ENCODE measurements at regions not wholly inside any gene's neighbourhood (a gene's known extent, or its start where the extent isn't known, plus 50 kb on each side); places are given as distances from the start of the nearest gene placed in this dataset.
"Not testable (repeated sequence)": the region's sequence is repeated elsewhere in the genome, so short reads cannot be mapped to it uniquely, and the experiment has no call there.

DNA sequence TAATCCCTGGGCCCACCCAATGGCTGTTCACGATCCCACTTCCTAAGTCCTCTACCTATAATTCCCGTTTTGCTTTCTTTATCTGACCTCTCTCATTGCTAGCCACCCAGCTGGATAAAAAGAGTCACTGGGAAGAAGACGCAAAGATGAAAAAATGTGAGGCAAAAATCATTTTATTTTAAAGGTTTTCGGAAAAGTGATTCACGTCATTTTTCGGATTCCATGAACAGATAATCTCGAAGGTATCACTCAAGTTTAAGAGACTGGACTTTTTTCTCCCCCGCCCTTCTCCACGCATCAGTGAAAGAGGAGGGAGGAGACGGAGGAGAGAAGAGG is 266.6 kb downstream of the CGGBP1 start:
- no peak overlapping the region for H3K27ac ChIP-seq (ENCODE audit: low read length)
- H3K4me3 ChIP-seq (ENCODE audit: low read length) = no peak overlapping the region
- no peaks in the 10 kb centered on the region for H3K9me3 ChIP-seq (ENCODE audit: insufficient read depth, low read length)
- no peaks in the 10 kb centered on the region for H3K79me2 ChIP-seq (ENCODE audit: low read length)
- no peak overlapping the region for H3K4me2 ChIP-seq (ENCODE audit: low read length)
- H3K9ac ChIP-seq (ENCODE audit: low read length) = no peak overlapping the region
- no peak overlapping the region for H2AFZ ChIP-seq (ENCODE audit: low read depth, low read length)
- H3K4me1 ChIP-seq (ENCODE audit: low read length) = no peaks in the 10 kb centered on the region
- H3K27me3 ChIP-seq (ENCODE audit: low read depth, low read length) = no peaks in the 10 kb centered on the region
- H3K36me3 ChIP-seq (replicated peaks; ENCODE audit: low read depth, low read length) = no peaks in the 10 kb centered on the region
- TF ChIP-seq EZH2phosphoT487 (IDR thresholded peaks at IDR 0.05; ENCODE audit: low read depth) (no peak), CTCF (IDR thresholded peaks at IDR 0.05; ENCODE audit: low read depth, low read length) (no peak)
- H4K20me1 ChIP-seq (ENCODE audit: insufficient read depth, low read length) = no peaks in the 10 kb centered on the region

- no peaks in the 10 kb centered on the region for H3K79me2 ChIP-seq (ENCODE audit: low read length)
- H3K9me3 ChIP-seq (ENCODE audit: insufficient read depth, low read length) = no peaks in the 10 kb centered on the region
- no peaks in the 10 kb centered on the region for H3K4me1 ChIP-seq (ENCODE audit: low read length)
- no peaks in the 10 kb centered on the region for H3K36me3 ChIP-seq (replicated peaks; ENCODE audit: low read depth, low read length)
- no peaks in the 10 kb centered on the region for H3K27me3 ChIP-seq (ENCODE audit: low read depth, low read length)
- no peak overlapping the region for H3K27ac ChIP-seq (ENCODE audit: low read length)
- H4K20me1 ChIP-seq (ENCODE audit: insufficient read depth, low read length) = no peaks in the 10 kb centered on the region
- no peak overlapping the region for H3K4me2 ChIP-seq (ENCODE audit: low read length)
- no peak overlapping the region for H2AFZ ChIP-seq (ENCODE audit: low read depth, low read length)
- H3K9ac ChIP-seq (ENCODE audit: low read length) = no peak overlapping the region
- TF ChIP-seq EZH2phosphoT487 (IDR thresholded peaks at IDR 0.05; ENCODE audit: low read depth) (no peak), CTCF (IDR thresholded peaks at IDR 0.05; ENCODE audit: low read depth, low read length) (no peak)
- no peak overlapping the region for H3K4me3 ChIP-seq (ENCODE audit: low read length)
Observed at GRCh38 chr3:87791248-87792027, 267.4 kb downstream of the CGGBP1 start.

- H4K20me1 ChIP-seq (ENCODE audit: insufficient read depth, low read length); H3K4me1 ChIP-seq (ENCODE audit: low read length); H3K9ac ChIP-seq (ENCODE audit: low read length); H3K4me2 ChIP-seq (ENCODE audit: low read length); H3K27me3 ChIP-seq (ENCODE audit: low read depth, low read length); H2AFZ ChIP-seq (ENCODE audit: low read depth, low read length); H3K79me2 ChIP-seq (ENCODE audit: low read length); H3K4me3 ChIP-seq (ENCODE audit: low read length); H3K27ac ChIP-seq (ENCODE audit: low read length); H3K36me3 ChIP-seq (replicated peaks; ENCODE audit: low read depth, low read length); H3K9me3 ChIP-seq (ENCODE audit: insufficient read depth, low read length): not testable (repeated sequence)
Observed at GRCh38 chr3:87789049-87789448, 269.8 kb downstream of the CGGBP1 start.

GRCh38 chr3:87788516-87788915 is 270.3 kb downstream of the CGGBP1 start:
- Histone ChIP-seq H3K9me3 (ENCODE audit: insufficient read depth, low read length) (no peaks in the 10 kb centered on the region), H2AFZ (ENCODE audit: low read depth, low read length) (no peak overlapping the region), H3K4me3 (ENCODE audit: low read length) (no peak overlapping the region), H3K27me3 (ENCODE audit: low read depth, low read length) (no peaks in the 10 kb centered on the region), H3K4me2 (ENCODE audit: low read length) (no peak overlapping the region), H3K27ac (ENCODE audit: low read length) (no peak overlapping the region), H3K36me3 (replicated peaks; ENCODE audit: low read depth, low read length) (no peaks in the 10 kb centered on the region), H3K9ac (ENCODE audit: low read length) (no peak overlapping the region), H3K4me1 (ENCODE audit: low read length) (no peaks in the 10 kb centered on the region), H4K20me1 (ENCODE audit: insufficient read depth, low read length) (no peaks in the 10 kb centered on the region), H3K79me2 (ENCODE audit: low read length) (no peaks in the 10 kb centered on the region)
- TF ChIP-seq CTCF (IDR thresholded peaks at IDR 0.05; ENCODE audit: low read depth, low read length) = no peak
- no peak for TF ChIP-seq EZH2phosphoT487 (IDR thresholded peaks at IDR 0.05; ENCODE audit: low read depth)

Measured in OCI-LY3 (cell line).